H1 (cell line): ENCODE measurements at regions not wholly inside any gene's neighbourhood (a gene's known extent, or its start where the extent isn't known, plus 50 kb on each side); places are given as distances from the start of the nearest gene placed in this dataset.
"Not testable (repeated sequence)": the region's sequence is repeated elsewhere in the genome, so short reads cannot be mapped to it uniquely, and the experiment has no call there.

Source experiments
- HDAC6 ChIP-seq: IDR thresholded peaks from one replicate; pipeline ENCODE4 v1.7.1; 2012; ENCODE audit warnings: low read depth, mild to moderate bottlenecking, inconsistent platforms, low read length, moderate library complexity
- NRF1 ChIP-seq: IDR thresholded peaks from 2 replicates; pipeline ENCODE4 v1.6.1; 2011; ENCODE audit warnings: mild to moderate bottlenecking, low read depth, low read length, improper control_type of control experiment
- SP2 ChIP-seq: IDR thresholded peaks from 2 replicates; pipeline ENCODE4 v1.6.1; 2012; ENCODE audit warnings: mild to moderate bottlenecking, low read length, inconsistent platforms
- YY1 ChIP-seq: IDR thresholded peaks from 2 replicates; pipeline ENCODE4 v1.6.1; 2011; ENCODE audit warnings: low read depth, mild to moderate bottlenecking, low read length
- TF ChIP-seq, protein P1 (sequence below), 3 experiments: IDR thresholded peaks; 1 replicate in 2 of 3; 2 replicates in 1 of 3; pipeline versions ENCODE4 v1.5.1 to v1.6.1; 2011; ENCODE audit warnings: low read length in 3 of 3, mild to moderate bottlenecking in 3 of 3, inconsistent platforms in 2 of 3, low read depth in 1 of 3, moderate library complexity in 1 of 3; ENCODE audit not compliant: insufficient read depth in 1 of 3; ENCODE audit errors: control extremely low read depth in 1 of 3

DNA sequence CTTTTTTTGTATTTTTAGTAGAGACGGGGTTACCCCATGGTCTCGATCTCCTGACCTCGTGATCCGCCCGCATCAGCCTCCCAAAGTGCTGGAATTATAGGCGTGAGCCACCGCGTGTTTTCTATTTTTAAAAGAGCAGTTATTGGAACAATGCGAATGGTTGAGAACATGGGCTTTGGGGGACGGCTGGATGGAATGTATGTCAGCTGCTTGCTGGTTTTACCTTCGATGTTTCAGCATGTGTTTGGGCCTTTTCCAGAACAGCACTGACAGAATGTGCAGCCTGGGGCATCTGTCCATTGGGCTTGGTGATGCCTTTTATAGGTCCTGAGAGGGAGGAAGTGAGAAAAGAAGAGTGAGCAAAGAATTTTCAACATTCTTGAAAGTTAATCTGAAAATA, 73.4 kb upstream of the ABI1 start:
- not testable (repeated sequence) for TF ChIP-seq SP2, NRF1, HDAC6, YY1
- TF ChIP-seq, protein P1, sequence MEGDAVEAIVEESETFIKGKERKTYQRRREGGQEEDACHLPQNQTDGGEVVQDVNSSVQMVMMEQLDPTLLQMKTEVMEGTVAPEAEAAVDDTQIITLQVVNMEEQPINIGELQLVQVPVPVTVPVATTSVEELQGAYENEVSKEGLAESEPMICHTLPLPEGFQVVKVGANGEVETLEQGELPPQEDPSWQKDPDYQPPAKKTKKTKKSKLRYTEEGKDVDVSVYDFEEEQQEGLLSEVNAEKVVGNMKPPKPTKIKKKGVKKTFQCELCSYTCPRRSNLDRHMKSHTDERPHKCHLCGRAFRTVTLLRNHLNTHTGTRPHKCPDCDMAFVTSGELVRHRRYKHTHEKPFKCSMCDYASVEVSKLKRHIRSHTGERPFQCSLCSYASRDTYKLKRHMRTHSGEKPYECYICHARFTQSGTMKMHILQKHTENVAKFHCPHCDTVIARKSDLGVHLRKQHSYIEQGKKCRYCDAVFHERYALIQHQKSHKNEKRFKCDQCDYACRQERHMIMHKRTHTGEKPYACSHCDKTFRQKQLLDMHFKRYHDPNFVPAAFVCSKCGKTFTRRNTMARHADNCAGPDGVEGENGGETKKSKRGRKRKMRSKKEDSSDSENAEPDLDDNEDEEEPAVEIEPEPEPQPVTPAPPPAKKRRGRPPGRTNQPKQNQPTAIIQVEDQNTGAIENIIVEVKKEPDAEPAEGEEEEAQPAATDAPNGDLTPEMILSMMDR (IDR thresholded peaks at IDR 0.05; ENCODE audit: control extremely low read depth in 1 of 3, insufficient read depth in 1 of 3, low read depth in 1 of 3, low read length in 3 of 3), result not testable (repeated sequence)
